ENCODE measurements at regions not wholly inside any gene's neighbourhood (a gene's known extent, or its start where the extent isn't known, plus 50 kb on each side); places are given as distances from the start of the nearest gene placed in this dataset.

DNA sequence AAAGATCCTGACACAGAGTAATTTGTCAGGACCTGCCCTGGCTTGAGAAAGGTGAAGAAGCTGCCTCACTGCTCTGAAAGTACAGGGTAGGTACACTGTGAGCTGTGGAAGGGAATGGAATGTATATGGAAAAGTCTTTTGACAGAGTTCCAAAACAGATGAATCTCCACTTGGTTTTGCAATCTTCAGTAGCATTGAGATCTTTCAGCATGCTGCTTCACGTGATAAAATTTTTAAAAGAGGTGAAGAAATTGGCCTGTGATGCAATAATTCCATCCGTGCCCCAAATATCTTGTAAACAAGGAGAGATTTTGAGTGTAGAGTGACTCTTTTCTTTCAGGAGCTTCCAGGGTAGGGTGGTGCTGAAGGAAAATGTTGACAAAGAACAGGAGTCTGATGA is 123.1 kb downstream of the OSR1 start:
- TF ChIP-seq EZH2 (IDR thresholded peaks at IDR 0.05; ENCODE audit: insufficient read depth, poor library complexity, severe bottlenecking) (no peak), EZH2phosphoT487 (IDR thresholded peaks at IDR 0.05; ENCODE audit: insufficient read depth, low read depth) (0 out of 2 replicates have a peak, but pooled peaks have one; percentile 28)
